IPS-NIHi7 (cell line): ENCODE measurements at regions not wholly inside any gene's neighbourhood (a gene's known extent, or its start where the extent isn't known, plus 50 kb on each side); places are given as distances from the start of the nearest gene placed in this dataset.

ENCODE experiments used
- DNase-seq: peaks from one replicate; pipeline ENCODE4 v3.0.0; 2012; ENCODE audit warnings: mixed read lengths; ENCODE audit errors: extremely low spot score

- DNase-seq, result no peak
Observed at GRCh38 chr5:155295111-155295510, 281.6 kb downstream of the KIF4B start.

GRCh38 chr5:155299386-155300005 is 285.9 kb downstream of the KIF4B start:
- no peak for DNase-seq

GRCh38 chr5:155303120-155303519 is 289.6 kb downstream of the KIF4B start:
- no peak for DNase-seq

- DNase-seq, result no peak
Observed at GRCh38 chr5:155307229-155307628, 293.7 kb downstream of the KIF4B start.

DNA sequence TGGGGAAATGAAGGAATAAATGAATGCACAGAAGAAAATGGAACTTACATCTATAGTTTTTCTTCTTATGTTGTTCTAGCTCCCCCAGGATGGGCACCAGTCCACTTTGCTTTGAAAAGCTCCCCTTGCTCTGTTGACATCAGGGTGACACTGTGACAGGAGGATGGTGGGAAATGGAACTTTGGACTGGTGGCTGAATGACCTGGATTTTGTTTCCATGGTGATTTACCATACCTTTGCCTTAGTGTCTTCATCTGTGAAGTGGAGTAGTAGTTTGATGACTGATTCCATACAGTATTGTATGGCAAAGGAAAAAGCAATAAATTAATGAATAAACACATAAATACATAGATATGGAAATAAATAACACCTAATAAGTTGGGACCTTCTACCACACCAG is 294.7 kb downstream of the KIF4B start:
- no peak for DNase-seq

- no peak for DNase-seq
Observed at GRCh38 chr5:155309021-155309746, 295.6 kb downstream of the KIF4B start.

DNA sequence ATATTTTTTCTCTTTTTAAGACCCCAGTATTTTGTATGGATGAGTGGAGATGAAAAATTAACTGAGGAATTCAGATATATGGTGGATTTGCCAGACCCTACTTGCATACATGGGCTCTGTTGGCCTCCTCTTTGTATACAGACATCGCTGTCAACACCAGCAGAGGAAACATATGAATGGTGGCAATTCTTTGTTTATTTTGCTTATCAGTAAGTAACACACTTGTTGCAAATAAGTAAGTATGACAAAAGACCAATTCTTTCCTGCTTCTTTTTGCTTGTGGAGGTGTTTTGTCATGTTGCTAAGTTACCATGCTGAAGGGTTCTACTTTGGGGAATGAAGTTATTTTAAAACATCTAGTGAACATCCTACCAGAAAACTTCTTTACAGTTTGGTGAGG is 298.2 kb downstream of the KIF4B start:
- DNase-seq, result no peak

DNA sequence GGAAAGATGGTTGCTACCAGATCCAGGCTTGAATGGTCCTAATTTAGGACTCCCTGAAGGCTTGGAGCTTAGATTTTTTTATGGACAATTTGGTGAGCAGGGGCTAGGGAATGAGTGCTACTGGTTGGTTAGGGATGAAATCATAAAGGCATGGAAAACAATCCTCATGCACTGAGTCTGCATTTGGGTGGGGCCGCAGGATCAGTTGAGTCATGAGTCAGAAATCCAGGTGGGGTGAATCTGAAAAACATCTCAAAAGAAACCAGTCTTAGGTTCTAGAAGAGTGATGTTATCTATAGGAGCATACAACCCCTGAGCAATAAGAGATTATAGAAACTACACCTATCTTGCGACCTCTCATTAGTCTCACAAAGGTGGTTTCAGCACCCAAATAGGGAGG is 300.0 kb downstream of the KIF4B start:
- DNase-seq, result no peak

DNA sequence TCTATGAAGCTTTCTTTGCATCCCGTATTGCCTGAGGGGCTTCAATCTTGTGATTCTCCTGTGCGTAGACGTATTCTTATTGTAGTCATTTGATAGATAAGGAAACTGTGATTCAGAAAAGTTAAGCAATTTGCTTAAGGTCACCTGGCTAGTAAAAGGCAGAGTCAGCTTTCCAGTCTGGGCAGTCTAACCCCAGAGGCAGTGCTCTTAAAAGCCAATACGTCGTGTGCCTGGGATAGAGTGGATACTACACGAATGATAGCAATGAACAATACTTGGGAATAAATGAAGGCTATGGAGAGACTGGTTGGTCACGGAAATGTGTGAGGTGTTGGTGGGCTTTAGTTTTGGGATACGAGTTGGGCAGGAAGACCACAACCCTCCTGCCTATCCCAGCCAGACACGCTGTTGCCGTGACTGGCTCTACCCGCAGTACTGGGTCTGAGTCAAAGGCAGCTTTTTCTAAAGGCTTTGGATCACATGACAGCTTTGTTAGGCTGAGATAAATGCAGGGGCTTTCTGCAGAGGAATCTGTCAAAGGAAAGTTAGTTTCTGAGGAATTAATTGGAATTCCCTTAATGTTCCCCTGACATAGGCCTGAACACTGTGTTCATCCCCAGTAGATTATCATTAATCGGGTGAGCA is 302.6 kb downstream of the KIF4B start:
- peak; percentile 26 for DNase-seq

- no peak for DNase-seq
Observed at GRCh38 chr5:155332618-155333017, 319.1 kb downstream of the KIF4B start.

DNA sequence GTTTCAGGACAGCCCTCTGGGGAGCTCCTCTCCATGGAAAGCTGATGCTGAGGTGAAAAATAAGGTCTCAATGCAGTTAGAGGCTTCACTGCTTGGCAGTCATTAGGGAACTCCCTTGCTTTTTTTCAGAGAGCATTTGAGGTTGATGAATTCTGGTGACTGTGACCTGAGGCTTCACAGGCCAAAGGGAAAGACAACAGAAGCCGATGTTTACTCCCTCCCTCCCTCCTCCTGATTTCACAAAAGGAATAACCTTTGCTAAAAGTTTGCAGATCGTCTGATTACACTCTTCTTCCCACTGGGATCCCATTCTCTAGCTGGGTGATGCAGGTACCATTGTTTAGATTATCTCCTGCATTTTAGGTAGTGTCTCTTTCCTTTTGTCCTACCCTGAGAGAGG is 329.4 kb downstream of the KIF4B start:
- DNase-seq, result peak; percentile 20

- DNase-seq, result no peak
Observed at GRCh38 chr5:155343468-155343867, 329.9 kb downstream of the KIF4B start.

DNA sequence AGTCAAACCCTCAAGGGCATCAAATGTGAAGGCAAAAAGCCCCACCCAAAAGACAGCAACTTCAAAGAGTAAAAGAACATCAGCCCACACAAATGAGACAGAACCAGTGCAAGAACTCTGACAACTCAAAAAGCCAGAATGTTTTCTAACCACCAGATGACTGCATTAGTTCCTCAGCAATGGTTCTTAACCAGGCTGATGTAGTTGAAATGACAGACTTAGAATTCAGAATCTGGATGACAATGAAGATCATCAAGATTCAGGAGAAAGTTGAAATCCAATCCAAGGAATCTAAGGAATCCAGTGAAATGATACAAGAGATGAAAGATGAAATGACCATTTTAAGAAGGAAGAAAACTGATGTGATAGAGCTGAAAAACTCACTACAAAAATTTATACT is 339.7 kb downstream of the KIF4B start:
- no peak for DNase-seq

GRCh38 chr5:155366096-155366495 is 352.5 kb downstream of the KIF4B start:
- DNase-seq, result no peak

DNA sequence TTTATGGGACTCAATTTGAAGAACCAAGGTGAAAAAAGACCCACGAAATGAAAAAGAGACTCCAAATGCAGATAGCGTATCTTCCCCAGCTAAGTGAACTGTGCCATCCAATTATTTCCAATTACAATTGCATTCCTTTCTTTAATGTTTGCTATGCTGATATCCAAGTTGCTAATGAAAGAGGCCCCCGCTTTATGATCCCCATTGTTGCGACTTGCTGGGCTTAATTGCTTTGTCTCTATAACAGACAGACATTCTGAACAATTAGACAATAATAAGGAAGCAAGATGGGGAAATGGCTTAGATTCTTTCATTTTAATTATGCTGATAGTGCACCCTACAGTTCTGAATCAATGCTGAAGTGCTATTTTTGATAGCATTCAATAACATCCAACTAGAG is 354.3 kb downstream of the KIF4B start:
- DNase-seq, result no peak

GRCh38 chr5:155368490-155368889 is 354.9 kb downstream of the KIF4B start:
- DNase-seq, result no peak

GRCh38 chr5:155380480-155380879 is 366.9 kb downstream of the KIF4B start:
- no peak for DNase-seq

GRCh38 chr5:155381654-155382053 is 368.1 kb downstream of the KIF4B start:
- no peak for DNase-seq

- no peak for DNase-seq
Observed at GRCh38 chr5:155389498-155389897, 375.9 kb downstream of the KIF4B start.

- no peak for DNase-seq
Observed at GRCh38 chr5:155394727-155395126, 381.2 kb downstream of the KIF4B start.

- no peak for DNase-seq
Observed at GRCh38 chr5:155402927-155403640, 389.5 kb downstream of the KIF4B start.

DNA sequence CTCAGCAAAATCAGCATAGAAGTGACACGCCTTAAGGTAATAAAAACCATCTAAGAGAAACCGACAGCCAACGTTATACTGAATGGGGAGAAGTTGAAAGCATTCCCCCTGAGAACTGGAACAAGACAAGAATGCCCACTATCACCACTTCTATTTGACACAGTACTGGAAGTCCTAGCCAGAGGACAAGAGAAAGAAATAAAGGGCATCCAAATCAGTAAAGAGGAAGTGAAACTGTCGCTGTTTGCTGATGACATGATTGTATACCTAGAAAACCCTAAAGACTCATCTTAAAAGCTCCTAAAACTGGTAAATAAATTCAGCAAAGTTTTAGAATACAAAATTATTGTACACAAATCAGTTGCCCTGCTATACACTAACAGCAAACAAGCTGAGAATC is 393.3 kb downstream of the KIF4B start:
- DNase-seq, result no peak

- DNase-seq, result no peak
Observed at GRCh38 chr5:155408465-155408864, 394.9 kb downstream of the KIF4B start.
